Thoracic aorta (tissue), 2 donors: ENCODE measurements at regions not wholly inside any gene's neighbourhood (a gene's known extent, or its start where the extent isn't known, plus 50 kb on each side); places are given as distances from the start of the nearest gene placed in this dataset.

Experiments used
- ATAC-seq: fragments of 150-250 bp; one replicate; pipeline ENCODE4 v1.8.0; 2017; ENCODE audit warnings: low read depth; ENCODE audit not compliant: insufficient number of reproducible peaks, low FRiP score
- DNase-seq: peaks from one replicate; pipeline ENCODE4 v3.0.0-alpha.2; 2020; ENCODE audit warnings: low spot score
- H3K27ac ChIP-seq, 2 donors: fragments of 200-600 bp; sonication (generic); 1 replicate in 1 of 2; 2 replicates in 1 of 2; pipeline ENCODE4 v1.5.1; 2016; ENCODE audit warnings: mild to moderate bottlenecking in 2 of 2, moderate library complexity in 2 of 2
- H3K27me3 ChIP-seq: fragments of 200-600 bp; sonication (generic); replicated peaks from 2 replicates; pipeline ENCODE4 v1.6.0; 2016; ENCODE audit warnings: mild to moderate bottlenecking; ENCODE audit not compliant: insufficient read depth
- H3K36me3 ChIP-seq: fragments of 200-600 bp; sonication (generic); one replicate; pipeline ENCODE4 v1.5.1; 2016
- H3K4me1 ChIP-seq, 2 donors: fragments of 200-600 bp; sonication (generic); 1 replicate in 1 of 2; 2 replicates in 1 of 2; pipeline versions ENCODE4 v1.5.1 to v1.6.0; 2016; ENCODE audit warnings: low read depth in 2 of 2, mild to moderate bottlenecking in 1 of 2; ENCODE audit not compliant: control insufficient read depth in 1 of 2
- H3K4me3 ChIP-seq: fragments of 200-600 bp; sonication (generic); 2 replicates; pipeline ENCODE4 v1.5.1; 2016; ENCODE audit warnings: mild to moderate bottlenecking
- H3K9me3 ChIP-seq: fragments of 200-600 bp; sonication (generic); 2 replicates; pipeline ENCODE4 v1.5.1; 2016
- TF ChIP-seq, protein P1 (sequence below): fragments of 200-600 bp; sonication (generic); IDR thresholded peaks from one replicate; pipeline ENCODE4 v1.5.1; 2019; ENCODE audit warnings: antibody characterized with exemption

GRCh38 chr10:61319386-61320256 lies 133.6 kb downstream of the TMEM26 start:
- no peaks in the 10 kb centered on the region for H3K36me3 ChIP-seq
- no peak overlapping the region for H3K4me3 ChIP-seq
- ATAC-seq (no peak), DNase-seq (no peak)
- H3K9me3 ChIP-seq = no peaks in the 10 kb centered on the region
- TF ChIP-seq, protein P1, sequence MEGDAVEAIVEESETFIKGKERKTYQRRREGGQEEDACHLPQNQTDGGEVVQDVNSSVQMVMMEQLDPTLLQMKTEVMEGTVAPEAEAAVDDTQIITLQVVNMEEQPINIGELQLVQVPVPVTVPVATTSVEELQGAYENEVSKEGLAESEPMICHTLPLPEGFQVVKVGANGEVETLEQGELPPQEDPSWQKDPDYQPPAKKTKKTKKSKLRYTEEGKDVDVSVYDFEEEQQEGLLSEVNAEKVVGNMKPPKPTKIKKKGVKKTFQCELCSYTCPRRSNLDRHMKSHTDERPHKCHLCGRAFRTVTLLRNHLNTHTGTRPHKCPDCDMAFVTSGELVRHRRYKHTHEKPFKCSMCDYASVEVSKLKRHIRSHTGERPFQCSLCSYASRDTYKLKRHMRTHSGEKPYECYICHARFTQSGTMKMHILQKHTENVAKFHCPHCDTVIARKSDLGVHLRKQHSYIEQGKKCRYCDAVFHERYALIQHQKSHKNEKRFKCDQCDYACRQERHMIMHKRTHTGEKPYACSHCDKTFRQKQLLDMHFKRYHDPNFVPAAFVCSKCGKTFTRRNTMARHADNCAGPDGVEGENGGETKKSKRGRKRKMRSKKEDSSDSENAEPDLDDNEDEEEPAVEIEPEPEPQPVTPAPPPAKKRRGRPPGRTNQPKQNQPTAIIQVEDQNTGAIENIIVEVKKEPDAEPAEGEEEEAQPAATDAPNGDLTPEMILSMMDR = no peak
- H3K27ac ChIP-seq = no peak overlapping the region
- H3K4me1 ChIP-seq = no peaks in the 10 kb centered on the region
- H3K27me3 ChIP-seq = no peaks in the 10 kb centered on the region

GRCh38 chr10:61318429-61318828 lies 134.8 kb downstream of the TMEM26 start:
- no peak for DNase-seq
- TF ChIP-seq, protein P1 = no peak
- no peaks in the 10 kb centered on the region for H3K9me3 ChIP-seq
- H3K36me3 ChIP-seq = no peaks in the 10 kb centered on the region
- H3K27me3 ChIP-seq = no peaks in the 10 kb centered on the region
- no peaks in the 10 kb centered on the region for H3K4me1 ChIP-seq
- no peak for ATAC-seq
- no peak overlapping the region for H3K4me3 ChIP-seq
- H3K27ac ChIP-seq = no peak overlapping the region

- no peak overlapping the region for H3K27ac ChIP-seq
- DNase-seq (no peak), ATAC-seq (no peak)
- no peak overlapping the region for H3K4me3 ChIP-seq
- no peaks in the 10 kb centered on the region for H3K9me3 ChIP-seq
- H3K4me1 ChIP-seq = no peaks in the 10 kb centered on the region
- TF ChIP-seq, protein P1 = no peak
- no peaks in the 10 kb centered on the region for H3K27me3 ChIP-seq
- no peaks in the 10 kb centered on the region for H3K36me3 ChIP-seq
Measured at GRCh38 chr10:61317706-61318105, 135.5 kb downstream of the TMEM26 start.

GRCh38 chr10:61316676-61317265 lies 136.4 kb downstream of the TMEM26 start:
- Histone ChIP-seq H3K4me3 (no peak overlapping the region), H3K4me1 (no peaks in the 10 kb centered on the region), H3K36me3 (no peaks in the 10 kb centered on the region), H3K27ac (no peak overlapping the region), H3K9me3 (no peaks in the 10 kb centered on the region), H3K27me3 (no peaks in the 10 kb centered on the region)
- TF ChIP-seq, protein P1 = no peak
- ATAC-seq = no peak
- DNase-seq = no peak

GRCh38 chr10:61314273-61314672 lies 138.9 kb downstream of the TMEM26 start:
- Histone ChIP-seq H3K27me3 (no peaks in the 10 kb centered on the region), H3K36me3 (no peaks in the 10 kb centered on the region), H3K4me1 (no peaks in the 10 kb centered on the region), H3K9me3 (no peaks in the 10 kb centered on the region), H3K27ac (no peak overlapping the region), H3K4me3 (no peak overlapping the region)
- ATAC-seq (no peak), DNase-seq (no peak)
- TF ChIP-seq, protein P1 = no peak
